ENCODE measurements at regions not wholly inside any gene's neighbourhood (a gene's known extent, or its start where the extent isn't known, plus 50 kb on each side); places are given as distances from the start of the nearest gene placed in this dataset.

GRCh38 chr10:108690530-108690929 lies 1232.8 kb downstream of the XPNPEP1 start:
- TF ChIP-seq CTCF (conservative IDR thresholded peaks at IDR 0.05; ENCODE audit: low read depth, low read length) (no peak), EZH2phosphoT487 (IDR thresholded peaks at IDR 0.05; ENCODE audit: borderline replicate concordance, low read length) (no peak), EZH2 (IDR thresholded peaks at IDR 0.05; ENCODE audit: low read length, unreplicated experiment) (no peak)
